GM12873 (cell line): ENCODE measurements at regions not wholly inside any gene's neighbourhood (a gene's known extent, or its start where the extent isn't known, plus 50 kb on each side); places are given as distances from the start of the nearest gene placed in this dataset.

Experiments used
- TF ChIP-seq, protein P1 (sequence below): IDR thresholded peaks from 2 replicates; pipeline ENCODE4 v1.5.1; 2012; ENCODE audit warnings: low read depth, mild to moderate bottlenecking, moderate library complexity, low read length, control low read depth; ENCODE audit not compliant: insufficient read depth; ENCODE audit errors: missing control alignments

DNA sequence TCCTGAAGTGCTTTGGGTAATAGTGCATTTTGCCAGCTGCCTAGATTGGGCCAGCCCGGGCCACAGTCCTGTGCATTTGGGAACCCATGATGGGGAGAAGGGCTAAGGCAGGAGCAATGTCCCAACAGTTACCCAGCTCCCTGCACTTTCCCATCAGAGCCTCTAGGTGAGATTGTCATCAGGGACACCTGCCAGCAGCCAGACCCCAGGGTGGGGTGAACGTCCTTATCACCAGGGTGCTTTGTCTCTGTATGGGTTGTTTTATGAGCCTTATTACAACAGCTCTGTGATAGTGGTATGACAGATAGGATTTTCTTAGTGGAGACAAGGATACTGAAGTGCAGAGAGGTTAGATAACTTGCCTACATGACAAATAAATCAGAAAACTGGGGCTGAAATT, 365.7 kb downstream of the OSTF1 start:
- TF ChIP-seq, protein P1, sequence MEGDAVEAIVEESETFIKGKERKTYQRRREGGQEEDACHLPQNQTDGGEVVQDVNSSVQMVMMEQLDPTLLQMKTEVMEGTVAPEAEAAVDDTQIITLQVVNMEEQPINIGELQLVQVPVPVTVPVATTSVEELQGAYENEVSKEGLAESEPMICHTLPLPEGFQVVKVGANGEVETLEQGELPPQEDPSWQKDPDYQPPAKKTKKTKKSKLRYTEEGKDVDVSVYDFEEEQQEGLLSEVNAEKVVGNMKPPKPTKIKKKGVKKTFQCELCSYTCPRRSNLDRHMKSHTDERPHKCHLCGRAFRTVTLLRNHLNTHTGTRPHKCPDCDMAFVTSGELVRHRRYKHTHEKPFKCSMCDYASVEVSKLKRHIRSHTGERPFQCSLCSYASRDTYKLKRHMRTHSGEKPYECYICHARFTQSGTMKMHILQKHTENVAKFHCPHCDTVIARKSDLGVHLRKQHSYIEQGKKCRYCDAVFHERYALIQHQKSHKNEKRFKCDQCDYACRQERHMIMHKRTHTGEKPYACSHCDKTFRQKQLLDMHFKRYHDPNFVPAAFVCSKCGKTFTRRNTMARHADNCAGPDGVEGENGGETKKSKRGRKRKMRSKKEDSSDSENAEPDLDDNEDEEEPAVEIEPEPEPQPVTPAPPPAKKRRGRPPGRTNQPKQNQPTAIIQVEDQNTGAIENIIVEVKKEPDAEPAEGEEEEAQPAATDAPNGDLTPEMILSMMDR = no peak

DNA sequence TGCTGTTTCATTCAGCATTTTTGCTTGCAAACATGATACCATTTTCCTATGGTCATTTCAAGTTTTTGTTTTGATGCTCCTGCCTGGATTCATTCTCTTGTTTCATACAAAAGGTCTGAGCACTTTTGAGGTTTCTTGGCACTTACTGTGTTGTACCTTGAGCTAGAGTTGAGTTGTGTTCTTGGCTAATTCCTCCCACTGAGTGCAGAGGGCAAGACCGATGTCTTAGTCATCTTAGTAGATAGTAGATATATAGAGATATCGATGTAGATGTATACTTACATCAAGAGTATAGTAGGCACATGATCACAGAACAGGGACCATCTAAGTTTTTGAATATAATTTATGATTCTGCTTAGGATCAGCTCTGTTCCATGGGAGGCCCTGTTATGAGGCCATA, 366.6 kb downstream of the OSTF1 start:
- TF ChIP-seq, protein P1 = no peak

DNA sequence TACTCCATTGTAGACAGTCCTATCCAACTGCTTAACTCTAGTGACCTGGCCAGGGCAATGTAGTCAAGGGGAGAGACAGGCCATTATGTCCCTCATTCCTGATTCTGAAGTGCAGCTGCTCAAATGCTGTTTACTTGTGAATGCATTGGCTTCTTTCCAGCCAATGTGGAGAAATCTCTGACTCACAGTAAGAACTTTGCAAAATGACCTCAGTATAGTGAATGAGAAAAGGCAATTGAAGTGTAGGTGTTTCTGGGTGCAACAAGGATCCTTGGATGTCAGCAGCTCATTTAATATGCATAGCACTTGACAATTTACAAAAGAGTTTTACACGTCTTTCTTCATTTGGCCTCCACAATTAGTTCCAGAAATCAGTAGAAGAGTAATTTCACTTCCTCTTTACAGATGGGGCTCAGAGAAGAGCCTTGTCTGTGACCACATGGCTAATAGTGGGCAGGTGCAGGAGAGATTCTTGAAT, 367.2 kb downstream of the OSTF1 start:
- TF ChIP-seq, protein P1 = no peak

DNA sequence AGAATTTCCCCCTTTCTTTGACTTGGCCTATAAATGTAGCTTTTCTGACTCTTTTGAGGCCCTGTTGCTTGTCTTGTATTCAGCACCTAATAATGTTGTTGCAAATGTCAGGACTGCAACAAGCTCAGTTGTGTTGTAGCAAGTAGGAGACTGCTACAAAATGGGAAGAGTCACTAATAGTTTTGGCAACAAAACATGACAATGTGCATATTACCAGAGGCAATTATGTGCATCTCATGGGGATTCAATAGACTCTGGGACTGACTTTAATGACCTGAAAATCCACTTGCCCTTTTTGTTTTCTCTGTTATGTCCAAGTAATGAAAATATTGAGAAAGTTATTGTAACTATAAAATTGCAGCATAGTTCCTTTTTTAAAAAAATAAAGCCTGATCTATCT, 368.4 kb downstream of the OSTF1 start:
- TF ChIP-seq, protein P1 = no peak

DNA sequence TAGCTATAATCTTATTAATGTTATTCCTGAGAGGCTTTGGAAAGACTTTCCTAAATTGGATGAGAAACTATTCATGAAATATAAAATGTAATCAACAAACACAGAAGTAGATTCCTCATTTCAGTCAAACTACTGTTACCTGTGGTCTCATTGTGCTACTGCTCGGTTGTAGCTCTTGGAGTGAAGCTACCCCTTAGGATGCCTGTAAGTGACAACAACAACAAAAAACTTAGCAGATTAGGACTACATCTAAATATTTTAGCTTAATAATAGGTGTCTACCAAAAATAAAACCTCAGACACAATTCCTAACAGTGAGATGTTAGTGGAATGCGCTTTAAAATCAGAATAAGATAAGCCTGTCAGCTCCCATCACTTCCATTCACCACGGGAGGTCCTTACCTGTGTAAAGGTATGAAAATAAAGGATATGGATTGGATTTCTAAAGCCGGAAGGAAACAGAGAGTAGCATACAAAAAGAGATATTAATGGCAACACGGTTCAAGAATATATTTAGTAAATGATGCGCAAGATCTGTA, 369.2 kb downstream of the OSTF1 start:
- TF ChIP-seq, protein P1 = no peak

DNA sequence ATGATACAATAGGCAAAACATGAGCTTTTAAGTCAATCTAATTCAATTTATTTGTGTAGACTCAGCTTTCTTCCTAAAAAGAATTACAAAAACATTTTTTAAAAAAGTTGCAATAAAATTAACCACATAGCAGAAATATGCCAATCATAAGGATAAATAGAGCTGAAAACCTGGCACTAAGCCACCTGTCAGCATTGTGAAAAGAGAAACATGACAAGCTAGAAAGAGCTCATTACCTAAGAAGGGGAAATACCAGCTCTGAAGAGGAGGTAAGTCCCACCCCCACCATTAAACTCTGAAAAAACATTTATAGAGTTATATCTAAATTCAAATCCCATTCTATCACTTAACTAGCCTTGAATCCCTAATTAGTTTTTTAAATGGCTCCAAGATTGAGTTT, 372.9 kb downstream of the OSTF1 start:
- TF ChIP-seq, protein P1 = no peak

DNA sequence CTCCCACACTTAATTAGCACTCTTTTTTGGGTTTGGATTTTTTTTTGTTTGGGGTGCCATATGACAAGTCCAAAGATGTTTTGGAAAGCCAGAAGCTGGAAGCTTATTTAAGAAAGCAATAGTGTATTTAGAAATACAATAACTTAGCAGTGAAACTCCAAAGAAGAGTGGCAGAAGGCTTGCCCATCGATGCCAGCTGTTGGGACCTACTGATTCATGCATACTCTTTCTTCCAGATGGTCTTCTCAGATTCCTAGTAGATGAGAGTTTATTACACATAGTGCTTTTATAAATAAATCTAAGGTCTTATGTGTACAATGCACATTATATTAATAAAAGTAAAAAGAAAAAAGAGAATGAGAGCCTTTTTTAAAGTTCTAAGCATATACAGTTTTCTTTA, 374.6 kb downstream of the OSTF1 start:
- TF ChIP-seq, protein P1 = no peak
